H1 (cell line): ENCODE measurements at regions not wholly inside any gene's neighbourhood (a gene's known extent, or its start where the extent isn't known, plus 50 kb on each side); places are given as distances from the start of the nearest gene placed in this dataset.

Experiments
- CTCF ChIA-PET: fragments of 300-600 bp; sonication (Branson Sonifier 250); formaldehyde crosslinking; loops from one replicate; lab custom pipeline; 2021; ENCODE audit not compliant: partially characterized antibody; lab: Charles Lee
- POLR2A ChIA-PET: fragments of 300-600 bp; sonication (Branson Sonifier 250); formaldehyde crosslinking; loops from one replicate; lab custom pipeline; 2021; ENCODE audit warnings: inconsistent platforms; ENCODE audit not compliant: partially characterized antibody; lab: Charles Lee
- DNase-seq, 2 experiments: peaks; one replicate each; pipeline versions ENCODE4 v3.0.0 to v3.0.0-alpha.2; 2010 to 2022; ENCODE audit warnings: low spot score in 2 of 2, low read depth in 1 of 2, mixed read lengths in 1 of 2
- FAIRE-seq: peaks from 2 replicates; lab custom pipeline; 2011; peaks lifted over from hg19 to GRCh38; lab: Jason Lieb, UNC
- H2AFZ ChIP-seq: 2 replicates; pipeline ENCODE4 v1.8.1; 2012; ENCODE audit warnings: low read length, inconsistent platforms
- H2AK5ac ChIP-seq: 2 replicates; pipeline ENCODE4 v1.6.1; 2013; ENCODE audit warnings: low read depth, low read length
- H2BK120ac ChIP-seq: replicated peaks from 2 replicates; pipeline ENCODE3; 2013; ENCODE audit warnings: low read depth, low read length, inconsistent platforms
- H2BK12ac ChIP-seq: 2 replicates; pipeline ENCODE4 v1.6.1; 2013; ENCODE audit warnings: low read depth, low read length
- H2BK15ac ChIP-seq: 2 replicates; pipeline ENCODE4 v1.6.1; 2013; ENCODE audit warnings: low read length
- H2BK20ac ChIP-seq: 2 replicates; pipeline ENCODE4 v1.6.1; 2013; ENCODE audit warnings: low read length
- H2BK5ac ChIP-seq: 2 replicates; pipeline ENCODE4 v1.6.1; 2013; ENCODE audit warnings: low read depth, low read length
- H3K14ac ChIP-seq: 2 replicates; pipeline ENCODE4 v1.6.1; 2013; ENCODE audit warnings: inconsistent platforms; ENCODE audit not compliant: insufficient read length
- H3K18ac ChIP-seq: 2 replicates; pipeline ENCODE4 v1.6.1; 2013; ENCODE audit warnings: low read length; ENCODE audit errors: extremely low read depth
- H3K23ac ChIP-seq: 2 replicates; pipeline ENCODE4 v1.6.1; 2013; ENCODE audit warnings: inconsistent platforms; ENCODE audit not compliant: insufficient read length
- H3K23me2 ChIP-seq: 2 replicates; pipeline ENCODE4 v1.6.1; 2013; ENCODE audit warnings: low read depth, low read length
- H3K27ac ChIP-seq: 2 replicates; pipeline ENCODE4 v1.6.1; 2011; ENCODE audit warnings: low read depth, low read length, inconsistent platforms
- H3K27me3 ChIP-seq, 4 experiments: replicated peaks in 1 of 4; 1 replicate in 1 of 4; 2 replicates in 3 of 4; pipeline versions ENCODE4 v1.6.1 to v1.8.1; 2011 to 2013; ENCODE audit warnings: low read length in 3 of 4, mild to moderate bottlenecking in 3 of 4, inconsistent platforms in 2 of 4, mixed read lengths in 2 of 4, moderate library complexity in 1 of 4; ENCODE audit not compliant: control insufficient read depth in 3 of 4, insufficient read depth in 3 of 4; ENCODE audit errors: extremely low read depth in 1 of 4
- H3K36me3 ChIP-seq, 4 experiments: 2 replicates each; pipeline versions ENCODE4 v1.6.1 to v1.8.1; 2011 to 2013; ENCODE audit warnings: mild to moderate bottlenecking in 4 of 4, low read length in 3 of 4, moderate library complexity in 2 of 4, control low read depth in 1 of 4, inconsistent platforms in 1 of 4; ENCODE audit not compliant: insufficient read depth in 4 of 4, control insufficient read depth in 2 of 4
- H3K4ac ChIP-seq: replicated peaks from 2 replicates; pipeline ENCODE3; 2013; ENCODE audit warnings: low read length, low read depth, mixed read lengths, inconsistent platforms; ENCODE audit not compliant: insufficient read length
- H3K4me1 ChIP-seq, 4 experiments: replicated peaks in 1 of 4; 1 replicate in 1 of 4; 2 replicates in 3 of 4; pipeline versions ENCODE4 v1.6.1 to v1.8.1; 2011 to 2013; ENCODE audit warnings: low read length in 3 of 4, inconsistent platforms in 2 of 4, mixed read lengths in 1 of 4; ENCODE audit not compliant: insufficient read depth in 4 of 4, control insufficient read depth in 3 of 4
- H3K4me2 ChIP-seq, 2 experiments: 2 replicates each; pipeline versions ENCODE4 v1.6.1 to v1.8.1; 2011 to 2013; ENCODE audit warnings: low read depth in 2 of 2, low read length in 2 of 2, control low read depth in 1 of 2, inconsistent platforms in 1 of 2, mild to moderate bottlenecking in 1 of 2; ENCODE audit not compliant: insufficient read depth in 1 of 2
- H3K4me3 ChIP-seq, 4 experiments: fragments of 200-600, 300-600 bp in 1 of 4; sonication (generic), shearing (Covaris generic), sonication (Bioruptor Twin) in 1 of 4; 2 replicates each; pipeline versions ENCODE4 v1.5.1 to v1.8.1; 2011 to 2016; ENCODE audit warnings: low read length in 4 of 4, low read depth in 3 of 4, control low read depth in 2 of 4, inconsistent platforms in 2 of 4, mild to moderate bottlenecking in 2 of 4, mixed read lengths in 1 of 4, moderate library complexity in 1 of 4; ENCODE audit not compliant: insufficient read depth in 2 of 4; ENCODE audit errors: extremely low read depth in 1 of 4
- H3K56ac ChIP-seq: replicated peaks from 2 replicates; pipeline ENCODE3; 2013; ENCODE audit warnings: low read depth, mild to moderate bottlenecking, mixed read lengths, low read length, inconsistent platforms; ENCODE audit not compliant: insufficient read length
- H3K79me1 ChIP-seq: 2 replicates; pipeline ENCODE4 v1.6.1; 2013; ENCODE audit warnings: low read depth, low read length, control low read depth
- H3K79me2 ChIP-seq, 2 experiments: 2 replicates each; pipeline versions ENCODE4 v1.6.1 to v1.8.1; 2012 to 2013; ENCODE audit warnings: low read length in 2 of 2, mild to moderate bottlenecking in 2 of 2, inconsistent platforms in 1 of 2; ENCODE audit not compliant: insufficient read depth in 2 of 2, control insufficient read depth in 1 of 2
- H3K9ac ChIP-seq, 4 experiments: replicated peaks in 1 of 4; 1 replicate in 1 of 4; 2 replicates in 3 of 4; pipeline versions ENCODE4 v1.6.1 to v1.8.1; 2011 to 2013; ENCODE audit warnings: low read depth in 3 of 4, low read length in 3 of 4, control low read depth in 2 of 4, mild to moderate bottlenecking in 2 of 4, moderate library complexity in 2 of 4, inconsistent platforms in 1 of 4; ENCODE audit errors: extremely low read depth in 1 of 4
- H3K9me3 ChIP-seq, 2 experiments: 2 replicates each; pipeline versions ENCODE4 v1.6.1 to v1.8.1; 2012 to 2013; ENCODE audit warnings: mild to moderate bottlenecking in 2 of 2, moderate library complexity in 2 of 2, control low read depth in 1 of 2, inconsistent platforms in 1 of 2, low read depth in 1 of 2, low read length in 1 of 2, mixed read lengths in 1 of 2; ENCODE audit not compliant: insufficient read depth in 2 of 2
- H4K20me1 ChIP-seq, 2 experiments: replicated peaks in 1 of 2; 2 replicates each; pipeline versions ENCODE3 to v1.8.1; 2011 to 2013; ENCODE audit warnings: inconsistent platforms in 2 of 2, low read length in 2 of 2, mild to moderate bottlenecking in 1 of 2; ENCODE audit not compliant: insufficient read depth in 2 of 2, control insufficient read depth in 1 of 2
- H4K5ac ChIP-seq: 2 replicates; pipeline ENCODE4 v1.6.1; 2013; ENCODE audit warnings: low read length, low read depth, mixed read lengths, inconsistent platforms; ENCODE audit not compliant: insufficient read length
- H4K8ac ChIP-seq: 2 replicates; pipeline ENCODE4 v1.8.0; 2013; ENCODE audit warnings: mild to moderate bottlenecking, moderate library complexity, low read length, inconsistent platforms; ENCODE audit not compliant: insufficient read depth; ENCODE audit errors: extremely low read depth
- H4K91ac ChIP-seq: replicated peaks from 2 replicates; pipeline ENCODE3; 2013; ENCODE audit warnings: low read length, mixed read lengths, inconsistent platforms; ENCODE audit not compliant: insufficient read length
- BACH1 ChIP-seq: IDR thresholded peaks from 2 replicates; pipeline ENCODE4 v1.6.1; 2012; ENCODE audit warnings: low read length, improper control_type of control experiment
- CEBPB ChIP-seq: IDR thresholded peaks from 2 replicates; pipeline ENCODE4 v1.6.1; 2012; ENCODE audit warnings: low read depth, low read length
- CTCF ChIP-seq, 3 experiments: IDR thresholded peaks; 1 replicate in 2 of 3; 2 replicates in 1 of 3; pipeline versions ENCODE4 v1.5.1 to v1.6.1; 2011; ENCODE audit warnings: low read length in 3 of 3, mild to moderate bottlenecking in 3 of 3, inconsistent platforms in 2 of 3, low read depth in 1 of 3, moderate library complexity in 1 of 3; ENCODE audit not compliant: insufficient read depth in 1 of 3; ENCODE audit errors: control extremely low read depth in 1 of 3
- KDM4A ChIP-seq: IDR thresholded peaks from one replicate; pipeline ENCODE4 v1.7.1; 2012; ENCODE audit warnings: low read depth, mild to moderate bottlenecking, moderate library complexity, low read length, inconsistent platforms; ENCODE audit not compliant: severe bottlenecking
- MAX ChIP-seq: IDR thresholded peaks from 2 replicates; pipeline ENCODE4 v1.6.1; 2012; ENCODE audit warnings: inconsistent platforms
- RAD21 ChIP-seq, 2 experiments: IDR thresholded peaks in 1 of 2; conservative IDR thresholded peaks in 1 of 2; 2 replicates each; pipeline ENCODE4 v1.6.1; 2011; ENCODE audit warnings: low read depth in 2 of 2, low read length in 2 of 2, improper control_type of control experiment in 1 of 2, inconsistent platforms in 1 of 2, mild to moderate bottlenecking in 1 of 2, moderate library complexity in 1 of 2
- SAP30 ChIP-seq: fragments of 300-600 bp; sonication (generic); IDR thresholded peaks from 2 replicates; pipeline ENCODE4 v1.7.1; 2012; ENCODE audit warnings: low read length, moderate library complexity, mild to moderate bottlenecking, inconsistent platforms; ENCODE audit not compliant: insufficient read depth, insufficient replicate concordance
- SIX5 ChIP-seq: IDR thresholded peaks from 2 replicates; pipeline ENCODE4 v1.6.1; 2011; ENCODE audit warnings: mild to moderate bottlenecking, low read depth, low read length
- USF2 ChIP-seq: IDR thresholded peaks from 2 replicates; pipeline ENCODE4 v1.6.1; 2011; ENCODE audit warnings: low read length, improper control_type of control experiment
- WGBS, 2 experiments: shearing (Covaris generic) in 1 of 2; methylation state at CpG; one replicate each; pipeline versions ENCODE4 v1.1.6 to v1.1.7; 2013 to 2015; ENCODE audit warnings: low lambda C conversion rate in 2 of 2, mixed read lengths in 2 of 2, inconsistent platforms in 1 of 2, low coverage in 1 of 2, missing lambda C conversion rate in 1 of 2; ENCODE audit not compliant: insufficient replicate concordance in 2 of 2, insufficient coverage in 1 of 2, insufficient read length in 1 of 2; ENCODE audit errors: extremely low coverage in 1 of 2, missing lambda C conversion rate in 1 of 2; 5-methylcytosine and 5-hydroxymethylcytosine counted together

GRCh38 chr5:68419081-68419636 lies 203.6 kb downstream of the PIK3R1 start:
- H2AFZ ChIP-seq = no peak overlapping the region
- no peak overlapping the region for H4K91ac ChIP-seq
- no peak overlapping the region for H3K56ac ChIP-seq
- no peak for FAIRE-seq
- no peak overlapping the region for H2AK5ac ChIP-seq
- H3K27me3 ChIP-seq = no peaks in the 10 kb centered on the region
- H3K23me2 ChIP-seq = no peaks in the 10 kb centered on the region
- H3K9me3 ChIP-seq = no peaks in the 10 kb centered on the region
- 84% methylated on average over 4 of the region's 4 CpGs; no CpG with 5 or more reads in 1 of the 2 experiments for WGBS, 2 experiments
- TF ChIP-seq SAP30 (no peak), SIX5 (no peak), RAD21 (IDR thresholded peaks at IDR 0.05 in 1 of 2, conservative IDR thresholded peaks at IDR 0.05 in 1 of 2; ENCODE audit: low read depth in 2 of 2, low read length in 2 of 2) (no peak), BACH1 (no peak), CEBPB (no peak), USF2 (no peak), MAX (no peak), CTCF (IDR thresholded peaks at IDR 0.05; ENCODE audit: control extremely low read depth in 1 of 3, insufficient read depth in 1 of 3, low read depth in 1 of 3, low read length in 3 of 3) (no peak), KDM4A (no peak)
- H3K79me2 ChIP-seq = no peaks in the 10 kb centered on the region
- H3K4me1 ChIP-seq = no peaks in the 10 kb centered on the region
- no peak overlapping the region for H3K27ac ChIP-seq
- H2BK5ac ChIP-seq = no peak overlapping the region
- H3K4ac ChIP-seq = no peak overlapping the region
- H2BK15ac ChIP-seq = no peak overlapping the region
- no peak overlapping the region for H3K23ac ChIP-seq
- no peaks in the 10 kb centered on the region for H4K20me1 ChIP-seq
- ChIA-PET CTCF (interaction anchor here (0.9 to 1.7 kb wide), 2 partner anchors 36 to 42 kb away, joined by 3 read pairs; no protein-coding TSS in a partner anchor), POLR2A (no interaction called here)
- H3K9ac ChIP-seq = no peak overlapping the region
- H3K18ac ChIP-seq = no peak overlapping the region
- H3K4me3 ChIP-seq = no peak overlapping the region
- no peak overlapping the region for H3K14ac ChIP-seq
- H2BK120ac ChIP-seq = no peak overlapping the region
- H3K36me3 ChIP-seq = no peaks in the 10 kb centered on the region
- H2BK12ac ChIP-seq = no peak overlapping the region
- no peak overlapping the region for H4K5ac ChIP-seq
- DNase-seq = no peak
- no peak overlapping the region for H2BK20ac ChIP-seq
- no peak overlapping the region for H4K8ac ChIP-seq
- H3K4me2 ChIP-seq = no peak overlapping the region
- H3K79me1 ChIP-seq = no peaks in the 10 kb centered on the region
